Hematopoietic multipotent progenitor cell treated with erythropoietin and hydrocortisone succinate and interleukin-3 and kit ligand, for 4 days (in vitro differentiated cells): ENCODE measurements at regions not wholly inside any gene's neighbourhood (a gene's known extent, or its start where the extent isn't known, plus 50 kb on each side); places are given as distances from the start of the nearest gene placed in this dataset.
"Not testable (repeated sequence)": the region's sequence is repeated elsewhere in the genome, so short reads cannot be mapped to it uniquely, and the experiment has no call there.

Experiments
- DNase-seq: peaks from one replicate; pipeline ENCODE4 v3.0.0-alpha.2; 2015

- no peak for DNase-seq
Measured at GRCh38 chr16:8452941-8453340, 137.4 kb downstream of the TMEM114 start.

GRCh38 chr16:8436931-8437330 lies 153.4 kb downstream of the TMEM114 start:
- no peak for DNase-seq

GRCh38 chr16:8431783-8432182 lies 158.5 kb downstream of the TMEM114 start:
- no peak for DNase-seq

GRCh38 chr16:8430401-8430800 lies 159.9 kb downstream of the TMEM114 start:
- no peak for DNase-seq

GRCh38 chr16:8426569-8426968 lies 163.7 kb downstream of the TMEM114 start:
- no peak for DNase-seq

- DNase-seq: no peak
Measured at GRCh38 chr16:8417145-8417544, 173.2 kb downstream of the TMEM114 start.

- no peak for DNase-seq
Measured at GRCh38 chr16:8408855-8409567, 181.3 kb downstream of the TMEM114 start.

GRCh38 chr16:8407351-8407750 lies 183.0 kb downstream of the TMEM114 start:
- DNase-seq: no peak

- DNase-seq: no peak
Measured at GRCh38 chr16:8403978-8404749, 186.1 kb downstream of the TMEM114 start.

- no peak for DNase-seq
Measured at GRCh38 chr16:8402981-8403843, 187.1 kb downstream of the TMEM114 start.

- not testable (repeated sequence) for DNase-seq
Measured at GRCh38 chr16:8400683-8401082, 189.6 kb downstream of the TMEM114 start.

GRCh38 chr16:8398548-8398947 lies 191.8 kb downstream of the TMEM114 start:
- no peak for DNase-seq

- DNase-seq: no peak
Measured at GRCh38 chr16:8397223-8397622, 193.1 kb downstream of the TMEM114 start.

GRCh38 chr16:8396463-8396862 lies 193.8 kb downstream of the TMEM114 start:
- no peak for DNase-seq

- DNase-seq: no peak
Measured at GRCh38 chr16:8391257-8391656, 199.1 kb downstream of the TMEM114 start.

- no peak for DNase-seq
Measured at GRCh38 chr16:8388684-8389083, 201.6 kb downstream of the TMEM114 start.

GRCh38 chr16:8381814-8382213 lies 208.5 kb downstream of the TMEM114 start:
- DNase-seq: no peak

GRCh38 chr16:8380311-8380710 lies 210.0 kb downstream of the TMEM114 start:
- DNase-seq: no peak

GRCh38 chr16:8377864-8378263 lies 212.4 kb downstream of the TMEM114 start:
- no peak for DNase-seq

- no peak for DNase-seq
Measured at GRCh38 chr16:8376858-8377257, 213.5 kb downstream of the TMEM114 start.

GRCh38 chr16:8376430-8376829 lies 213.9 kb downstream of the TMEM114 start:
- DNase-seq: no peak

GRCh38 chr16:8375232-8375587 lies 215.1 kb downstream of the TMEM114 start:
- DNase-seq: peak; percentile 1

- DNase-seq: no peak
Measured at GRCh38 chr16:8374586-8375231, 215.6 kb downstream of the TMEM114 start.
